DLD1 (cell line): ENCODE measurements at regions not wholly inside any gene's neighbourhood (a gene's known extent, or its start where the extent isn't known, plus 50 kb on each side); places are given as distances from the start of the nearest gene placed in this dataset.

Experiments
- in situ Hi-C: cut with HindIII; loops from 2 replicates; pipeline ENCODE4 v1.10.0; 2017; ENCODE audit warnings: low sequenced_read_pairs

GRCh38 chr12:58356794-58357193 is 415.4 kb downstream of the ATP23 start:
- in situ Hi-C loops: no loop called here

GRCh38 chr12:58357511-58357910 is 416.1 kb downstream of the ATP23 start:
- in situ Hi-C loops: no loop called here

GRCh38 chr12:58358369-58358768 is 417.0 kb downstream of the ATP23 start:
- in situ Hi-C loops: no loop called here

- in situ Hi-C loops: no loop called here
These were observed 417.7 kb downstream of the ATP23 start for GRCh38 chr12:58359084-58359483.

GRCh38 chr12:58361056-58361455 is 419.7 kb downstream of the ATP23 start:
- in situ Hi-C loops: no loop called here

GRCh38 chr12:58363971-58364370 is 422.6 kb downstream of the ATP23 start:
- in situ Hi-C loops: no loop called here

GRCh38 chr12:58364389-58365086 is 423.2 kb downstream of the ATP23 start:
- in situ Hi-C loops: no loop called here

- in situ Hi-C loops: no loop called here
These were observed 423.7 kb downstream of the ATP23 start for GRCh38 chr12:58365087-58365390.

GRCh38 chr12:58367041-58367440 is 425.7 kb downstream of the ATP23 start:
- in situ Hi-C loops: no loop called here

GRCh38 chr12:58368001-58368400 is 426.6 kb downstream of the ATP23 start:
- in situ Hi-C loops: no loop called here

- in situ Hi-C loops: no loop called here
These were observed 428.2 kb downstream of the ATP23 start for GRCh38 chr12:58369576-58369975.

GRCh38 chr12:58372298-58372697 is 430.9 kb downstream of the ATP23 start:
- in situ Hi-C loops: no loop called here

- in situ Hi-C loops: no loop called here
These were observed 436.7 kb downstream of the ATP23 start for GRCh38 chr12:58378028-58378427.

GRCh38 chr12:58381546-58381945 is 440.2 kb downstream of the ATP23 start:
- in situ Hi-C loops: no loop called here

- in situ Hi-C loops: no loop called here
These were observed 442.8 kb downstream of the ATP23 start for GRCh38 chr12:58384196-58384595.

GRCh38 chr12:58386136-58386535 is 444.8 kb downstream of the ATP23 start:
- in situ Hi-C loops: no loop called here

- in situ Hi-C loops: no loop called here
These were observed 445.8 kb downstream of the ATP23 start for GRCh38 chr12:58387199-58387598.

- in situ Hi-C loops: no loop called here
These were observed 446.9 kb downstream of the ATP23 start for GRCh38 chr12:58388261-58388660.

- in situ Hi-C loops: no loop called here
These were observed 451.8 kb downstream of the ATP23 start for GRCh38 chr12:58393152-58393551.

- in situ Hi-C loops: no loop called here
These were observed 453.7 kb downstream of the ATP23 start for GRCh38 chr12:58395056-58395455.

GRCh38 chr12:58395470-58395869 is 454.1 kb downstream of the ATP23 start:
- in situ Hi-C loops: no loop called here

GRCh38 chr12:58396239-58396638 is 454.9 kb downstream of the ATP23 start:
- in situ Hi-C loops: no loop called here

GRCh38 chr12:58405363-58405762 is 464.0 kb downstream of the ATP23 start:
- in situ Hi-C loops: no loop called here
